IPS-NIHi11 (cell line): ENCODE measurements at regions not wholly inside any gene's neighbourhood (a gene's known extent, or its start where the extent isn't known, plus 50 kb on each side); places are given as distances from the start of the nearest gene placed in this dataset.
"Not testable (repeated sequence)": the region's sequence is repeated elsewhere in the genome, so short reads cannot be mapped to it uniquely, and the experiment has no call there.

Experiments used
- DNase-seq: peaks from one replicate; pipeline ENCODE4 v3.0.0; 2012; ENCODE audit warnings: mixed read lengths, low spot score

GRCh38 chr10:28859791-28860190 lies 182.5 kb downstream of the BAMBI start:
- no peak for DNase-seq

GRCh38 chr10:28862219-28862618 lies 184.9 kb downstream of the BAMBI start:
- DNase-seq = no peak

- DNase-seq = no peak
Observed at GRCh38 chr10:28869606-28870201, 192.4 kb downstream of the BAMBI start.

- no peak for DNase-seq
Observed at GRCh38 chr10:28871665-28872064, 194.3 kb downstream of the BAMBI start.

- no peak for DNase-seq
Observed at GRCh38 chr10:28872587-28873165, 195.4 kb downstream of the BAMBI start.

GRCh38 chr10:28873540-28873939 lies 196.2 kb downstream of the BAMBI start:
- DNase-seq = no peak

GRCh38 chr10:28874210-28874609 lies 196.9 kb downstream of the BAMBI start:
- no peak for DNase-seq

- peak; percentile 35 for DNase-seq
Observed at GRCh38 chr10:28875549-28876081, 198.3 kb downstream of the BAMBI start.

GRCh38 chr10:28878236-28878970 lies 201.1 kb downstream of the BAMBI start:
- no peak for DNase-seq

- no peak for DNase-seq
Observed at GRCh38 chr10:28879246-28879645, 201.9 kb downstream of the BAMBI start.

- no peak for DNase-seq
Observed at GRCh38 chr10:28879875-28880682, 202.8 kb downstream of the BAMBI start.

GRCh38 chr10:28880683-28880950 lies 203.3 kb downstream of the BAMBI start:
- DNase-seq = no peak

GRCh38 chr10:28881171-28881882 lies 204.0 kb downstream of the BAMBI start:
- no peak for DNase-seq

GRCh38 chr10:28883741-28884423 lies 206.6 kb downstream of the BAMBI start:
- no peak for DNase-seq

- no peak for DNase-seq
Observed at GRCh38 chr10:28890121-28890950, 213.0 kb downstream of the BAMBI start.

- DNase-seq = no peak
Observed at GRCh38 chr10:28891058-28891713, 213.9 kb downstream of the BAMBI start.

- no peak for DNase-seq
Observed at GRCh38 chr10:28892818-28893547, 215.7 kb downstream of the BAMBI start.

GRCh38 chr10:28894146-28894545 lies 216.8 kb downstream of the BAMBI start:
- no peak for DNase-seq

GRCh38 chr10:28895671-28896070 lies 218.3 kb downstream of the BAMBI start:
- not testable (repeated sequence) for DNase-seq
